ENCODE measurements at regions not wholly inside any gene's neighbourhood (a gene's known extent, or its start where the extent isn't known, plus 50 kb on each side); places are given as distances from the start of the nearest gene placed in this dataset.
A peak's percentile ranks its signal among the peaks of the same experiment; 100 is the strongest.

DNA sequence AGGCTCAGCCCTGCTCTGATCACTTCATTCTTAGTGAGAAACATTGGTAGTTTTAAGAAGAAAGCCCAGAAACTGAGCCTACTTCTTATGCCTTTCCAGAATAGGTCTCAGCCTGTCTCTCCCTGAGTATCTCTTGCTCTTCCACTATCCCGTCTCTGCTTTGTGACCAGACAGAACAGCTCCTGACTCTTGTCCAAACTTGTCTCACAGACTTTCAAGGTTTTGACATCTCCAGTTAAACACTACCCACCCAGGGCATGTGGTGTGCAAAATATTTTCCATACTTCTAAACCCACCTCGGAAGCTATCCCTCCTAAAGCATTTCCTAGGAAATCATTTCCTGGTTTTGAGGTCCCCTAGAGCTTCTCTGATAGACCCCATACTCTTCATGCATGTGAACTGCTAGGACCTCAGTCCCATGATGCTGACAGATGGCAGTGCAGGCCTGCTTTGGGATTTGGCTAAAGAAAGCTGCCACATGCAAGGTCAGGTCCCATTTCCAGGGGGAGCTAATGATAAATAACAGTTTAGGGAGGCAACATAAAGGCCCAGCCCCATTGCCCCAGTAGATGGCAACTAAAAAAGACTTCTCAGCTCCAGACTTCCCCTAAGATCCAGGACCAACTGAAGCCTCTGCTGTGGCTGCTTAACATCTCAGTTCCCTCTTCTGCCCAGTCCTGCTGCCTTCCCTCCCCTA, 211.5 kb downstream of the MED10 start:
- DNase-seq (ENCODE audit: low read depth): no peak

GRCh38 chr5:6163913-6164312, 214.4 kb downstream of the MED10 start:
- no peak for DNase-seq (ENCODE audit: low read depth)

DNA sequence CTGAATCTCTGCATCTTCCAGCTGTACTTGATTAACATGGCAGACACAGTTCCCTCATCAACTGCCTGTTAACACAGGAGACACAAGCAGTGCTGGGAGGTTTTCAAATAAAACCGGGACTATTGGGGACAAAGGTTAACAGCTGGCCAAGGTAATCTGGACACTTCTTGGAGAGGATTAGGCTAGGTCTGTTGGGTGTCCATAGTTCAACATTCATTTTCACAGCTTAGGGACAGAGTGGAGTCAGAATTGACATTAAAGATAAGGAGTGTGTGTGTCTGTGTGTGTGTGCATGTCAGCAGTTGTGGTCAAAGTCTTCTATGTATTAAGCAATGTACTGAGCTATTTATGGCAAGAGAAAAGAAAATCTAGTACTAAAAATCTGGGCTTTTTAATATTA, 216.2 kb downstream of the MED10 start:
- peak; percentile 33 for DNase-seq (ENCODE audit: low read depth)

DNA sequence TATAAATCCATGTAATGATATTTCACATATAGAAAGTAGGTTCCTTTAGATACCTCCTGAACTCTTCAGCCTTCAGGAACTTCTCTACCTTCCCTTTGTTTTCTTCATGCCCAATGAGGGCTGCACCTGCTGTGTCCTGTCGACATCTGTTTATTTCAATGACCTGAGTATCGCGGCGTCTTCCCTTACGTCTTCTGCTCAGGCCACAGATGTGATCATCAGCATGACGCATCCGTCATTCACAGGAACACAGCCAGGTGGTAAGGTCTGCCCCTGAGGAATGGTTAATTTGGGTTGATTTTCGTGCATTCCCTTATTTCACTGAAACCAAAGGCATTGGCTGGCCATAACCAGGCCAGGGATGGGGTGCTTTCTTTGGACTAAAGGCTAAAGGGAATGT, 217.1 kb downstream of the MED10 start:
- no peak for DNase-seq (ENCODE audit: low read depth)

GRCh38 chr5:6159832-6160430, 218.4 kb downstream of the MED10 start:
- DNase-seq (ENCODE audit: low read depth): no peak

GRCh38 chr5:6158974-6159831, 219.1 kb downstream of the MED10 start:
- peak; percentile 96 for DNase-seq (ENCODE audit: low read depth)

- DNase-seq (ENCODE audit: low read depth): no peak
Observed at GRCh38 chr5:6154216-6154615, 224.1 kb downstream of the MED10 start.

- DNase-seq (ENCODE audit: low read depth): no peak
Observed at GRCh38 chr5:6146271-6146670, 232.1 kb downstream of the MED10 start.

DNA sequence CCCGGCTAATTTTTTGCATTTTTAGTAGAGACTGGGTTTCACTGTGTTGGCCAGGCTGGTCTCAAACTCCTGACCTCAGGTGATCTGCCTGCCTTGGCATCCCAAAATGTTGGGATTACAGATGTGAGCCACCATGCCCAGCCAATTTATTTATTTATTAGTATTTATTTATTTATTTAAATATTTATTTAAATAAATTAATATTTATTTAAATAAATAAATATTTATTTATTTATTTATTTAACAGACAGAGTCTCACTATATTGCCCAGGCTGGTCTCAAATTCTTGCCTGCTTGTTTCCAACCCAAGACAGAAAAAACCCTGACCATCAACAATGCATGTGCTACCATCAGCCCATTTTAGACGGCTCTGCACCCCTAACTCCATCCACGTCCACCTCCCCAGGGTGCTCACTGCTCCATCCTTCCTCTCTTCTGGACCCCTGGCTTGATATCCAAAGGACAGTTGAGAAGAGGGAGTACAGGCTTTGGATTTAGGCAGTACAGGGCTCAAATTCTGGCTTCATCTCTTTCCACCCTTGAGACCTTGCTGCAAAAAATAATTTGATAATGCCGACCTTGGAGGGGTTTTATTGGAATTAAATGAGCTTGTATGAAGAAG, 232.6 kb downstream of the MED10 start:
- DNase-seq (ENCODE audit: low read depth): no peak

- no peak for DNase-seq (ENCODE audit: low read depth)
Observed at GRCh38 chr5:6143523-6143922, 234.8 kb downstream of the MED10 start.

DNA sequence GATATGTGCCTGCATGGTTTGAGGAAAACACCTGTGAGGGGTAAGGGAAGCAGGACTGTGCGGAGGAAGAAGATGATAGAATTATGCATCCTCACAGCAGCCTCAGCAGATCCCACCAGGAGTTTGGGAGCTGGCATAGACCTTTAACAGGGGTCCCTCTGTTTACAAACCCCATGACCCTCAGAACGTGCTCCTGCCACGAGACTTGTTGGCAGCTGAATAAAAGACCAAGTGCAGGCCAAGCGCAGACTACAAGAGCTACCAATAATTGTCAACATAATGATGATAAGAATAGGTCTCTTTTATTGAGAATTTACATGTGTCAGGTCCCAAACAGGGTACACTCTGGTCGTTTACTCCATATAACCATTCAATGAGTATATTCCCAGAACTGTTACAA, 236.0 kb downstream of the MED10 start:
- no peak for DNase-seq (ENCODE audit: low read depth)

GRCh38 chr5:6140219-6140618, 238.1 kb downstream of the MED10 start:
- no peak for DNase-seq (ENCODE audit: low read depth)

DNA sequence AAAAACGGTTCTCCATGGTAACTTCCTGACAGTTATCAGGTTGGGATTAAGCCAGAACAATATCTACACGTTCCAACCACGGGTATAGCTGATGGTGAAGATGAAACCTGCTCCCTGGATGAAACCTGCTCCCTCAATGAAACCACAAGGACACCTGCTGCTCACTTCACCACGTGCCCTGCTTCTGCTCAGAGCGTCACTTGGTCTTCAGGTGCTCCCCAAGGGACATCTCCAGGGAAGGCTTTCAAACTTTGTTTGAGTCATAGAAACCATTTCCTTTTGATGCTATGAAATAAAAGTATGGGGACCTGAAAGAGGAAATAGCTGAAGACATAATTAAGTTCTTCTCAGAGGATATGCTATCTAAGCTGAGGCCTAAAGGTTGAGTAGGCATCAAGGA, 242.4 kb downstream of the MED10 start:
- no peak for DNase-seq (ENCODE audit: low read depth)

GRCh38 chr5:6134281-6134680, 244.1 kb downstream of the MED10 start:
- DNase-seq (ENCODE audit: low read depth): no peak

GRCh38 chr5:6125781-6126180, 252.6 kb downstream of the MED10 start:
- DNase-seq (ENCODE audit: low read depth): no peak

GRCh38 chr5:6118691-6119090, 259.7 kb downstream of the MED10 start:
- no peak for DNase-seq (ENCODE audit: low read depth)

DNA sequence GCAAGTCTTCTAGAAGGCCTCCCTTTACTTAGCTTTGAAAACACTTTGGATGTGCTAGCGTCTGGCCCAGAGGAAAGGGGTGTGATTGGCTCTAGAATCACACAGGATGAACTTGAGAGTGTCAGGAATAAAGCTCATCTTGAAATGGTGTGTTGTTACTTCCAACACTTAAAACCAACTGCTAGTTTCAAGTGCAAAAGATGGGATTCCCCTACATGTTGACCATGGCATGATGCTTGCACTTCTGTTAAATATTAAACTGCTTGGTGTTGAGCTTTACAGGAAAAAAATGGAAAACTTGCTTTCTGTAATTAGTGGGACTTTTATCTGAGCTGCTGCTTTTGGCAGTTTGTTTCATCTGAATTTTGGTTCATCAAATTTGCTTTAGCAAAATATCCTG, 261.1 kb downstream of the MED10 start:
- DNase-seq (ENCODE audit: low read depth): no peak

- no peak for DNase-seq (ENCODE audit: low read depth)
Observed at GRCh38 chr5:6115852-6116251, 262.5 kb downstream of the MED10 start.

GRCh38 chr5:6112538-6112937, 265.8 kb downstream of the MED10 start:
- DNase-seq (ENCODE audit: low read depth): no peak

DNA sequence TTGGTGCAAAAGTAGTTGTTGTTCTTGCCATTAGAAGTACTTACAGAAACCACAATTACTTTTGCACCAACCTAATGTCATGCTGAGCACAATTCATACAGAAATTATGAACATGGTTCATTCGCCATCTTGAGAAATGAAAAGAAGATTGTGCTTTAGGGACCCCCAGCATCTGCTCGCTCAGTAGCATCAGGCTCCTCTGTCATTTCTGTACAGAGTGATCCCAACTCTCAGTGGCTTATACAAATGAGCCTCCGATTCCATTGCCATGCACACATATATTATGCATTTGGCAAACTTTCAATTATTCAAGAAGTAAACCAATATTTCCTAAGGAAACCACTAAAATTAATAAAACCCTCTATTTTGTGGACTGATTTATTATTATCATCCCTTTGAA, 266.2 kb downstream of the MED10 start:
- no peak for DNase-seq (ENCODE audit: low read depth)

DNA sequence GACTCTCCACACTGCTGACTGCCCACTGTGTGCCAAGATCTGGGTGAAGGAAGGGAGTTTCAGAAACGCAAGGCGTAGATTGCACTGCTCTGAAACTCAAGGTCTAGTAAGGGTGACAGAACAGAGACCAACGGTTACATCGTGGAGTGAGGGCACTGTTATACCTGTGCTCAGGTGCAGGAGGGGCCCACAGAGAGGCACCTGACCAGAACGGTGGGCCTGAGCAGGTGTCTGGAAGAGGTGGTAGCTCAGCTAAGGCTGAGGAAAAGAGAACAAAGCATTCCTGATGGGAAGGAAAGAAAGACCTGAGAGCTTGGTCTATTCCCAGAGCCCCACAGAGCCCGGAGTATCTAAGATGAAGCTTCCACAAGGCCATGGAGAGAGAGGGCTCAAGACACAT, 267.2 kb downstream of the MED10 start:
- no peak for DNase-seq (ENCODE audit: low read depth)

DNA sequence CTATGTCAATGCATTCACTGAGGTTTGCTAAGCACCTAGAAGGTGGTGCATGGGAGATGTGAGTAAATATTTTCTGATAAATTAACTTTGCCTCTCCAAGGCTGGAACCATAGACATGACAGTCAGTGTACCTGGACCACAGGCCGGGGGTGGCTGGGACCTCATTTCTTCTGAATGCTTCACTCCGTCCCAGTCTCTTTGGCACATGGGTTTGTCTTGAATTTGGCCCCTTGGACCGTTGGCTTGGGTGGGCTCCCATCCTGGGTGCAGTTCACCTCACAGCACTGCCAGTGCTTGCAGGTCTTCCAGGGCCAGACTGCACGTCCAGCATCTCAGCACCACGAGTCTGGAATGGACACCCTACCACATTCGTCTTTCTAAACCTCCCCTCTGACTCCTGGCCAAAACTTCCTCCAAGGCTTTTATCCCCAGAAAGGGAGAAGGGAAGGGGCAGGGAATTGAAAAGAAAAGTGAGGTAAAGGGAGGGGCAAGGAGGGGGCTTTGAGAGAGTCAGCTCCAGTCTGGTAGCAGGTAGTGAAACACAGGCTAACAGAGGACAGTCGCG, 267.8 kb downstream of the MED10 start:
- DNase-seq (ENCODE audit: low read depth): no peak

Measured in iris pigment epithelial cell (primary cell).